Cerebellar cortex (tissue), 1 donor: ENCODE measurements at regions not wholly inside any gene's neighbourhood (a gene's known extent, or its start where the extent isn't known, plus 50 kb on each side); places are given as distances from the start of the nearest gene placed in this dataset.
"Not testable (repeated sequence)": the region's sequence is repeated elsewhere in the genome, so short reads cannot be mapped to it uniquely, and the experiment has no call there.

Experiments used
- DNase-seq: peaks from one replicate; pipeline ENCODE4 v3.0.0-alpha.2; 2015; ENCODE audit warnings: low spot score

DNA sequence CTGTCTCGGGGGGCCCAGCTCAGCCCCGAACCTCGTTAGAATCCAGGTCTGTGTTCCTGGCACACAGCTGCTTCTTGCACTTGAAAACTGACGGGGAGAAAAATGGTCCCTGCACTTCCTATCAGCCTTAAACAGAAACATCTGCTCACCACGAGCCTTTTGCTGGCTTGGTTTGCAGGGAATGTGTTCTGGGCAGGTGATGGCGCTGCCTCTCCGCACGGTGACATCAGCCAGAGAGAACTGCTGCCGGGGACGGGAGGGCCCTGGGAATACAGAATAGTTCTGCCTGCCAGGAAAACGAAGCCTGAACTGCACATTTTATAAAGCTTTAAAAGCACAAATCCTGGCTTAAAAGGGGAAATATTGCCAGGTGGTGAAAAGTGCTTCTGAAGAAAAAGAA is 622.5 kb downstream of the TYW1 start:
- no peak for DNase-seq

DNA sequence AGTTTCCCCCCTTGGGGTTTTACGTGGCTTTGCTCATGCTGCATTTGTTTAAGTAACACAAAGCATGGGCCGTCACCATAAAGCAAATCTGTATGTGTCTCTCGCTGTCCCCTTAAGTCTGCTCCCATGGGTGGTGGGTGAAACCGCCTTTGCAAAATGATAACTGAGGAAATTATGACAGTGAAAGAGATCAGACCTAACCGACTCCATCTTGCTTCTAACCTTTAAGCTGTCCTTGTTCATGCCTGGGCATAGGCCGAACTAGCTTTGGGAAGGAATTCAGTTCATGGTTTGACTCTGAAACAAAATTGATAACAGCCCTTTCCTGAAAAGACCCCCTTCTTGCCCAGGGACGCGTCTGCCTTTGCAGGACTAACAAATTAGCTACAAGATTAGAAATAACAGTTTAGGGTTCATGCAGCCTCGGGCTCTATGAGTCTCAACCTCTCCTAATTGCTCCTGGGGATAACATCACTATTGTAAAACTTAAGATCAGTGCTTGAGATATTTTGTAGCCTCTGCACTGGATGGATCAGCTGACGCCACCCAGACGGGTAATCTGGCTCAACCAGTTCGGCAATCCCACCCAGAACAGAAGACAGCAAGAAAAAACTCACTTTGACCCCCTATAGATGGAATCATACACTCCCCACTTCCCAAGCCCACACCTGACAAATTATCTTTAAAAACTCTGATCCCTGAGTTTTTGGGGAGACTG is 623.7 kb downstream of the TYW1 start:
- DNase-seq, result no peak

DNA sequence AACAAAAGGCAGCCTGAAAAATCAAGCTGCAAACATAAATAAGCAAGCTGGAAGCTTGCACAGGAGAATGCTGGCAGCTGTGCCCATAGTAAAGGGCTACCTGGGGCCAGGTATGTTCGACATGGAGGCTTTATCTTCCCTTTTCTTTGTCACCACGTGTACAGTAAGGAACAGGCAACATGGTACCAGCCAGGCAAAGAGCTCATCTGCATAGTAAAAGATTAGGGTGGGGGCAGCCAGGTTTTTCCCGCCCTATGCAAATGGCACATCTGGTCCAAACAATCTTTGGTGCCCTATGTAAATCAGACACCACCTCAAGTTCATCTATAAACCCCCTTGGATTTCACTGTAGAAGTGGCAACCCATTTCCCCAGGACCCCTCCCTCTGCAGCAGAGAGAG is 625.1 kb downstream of the TYW1 start:
- no peak for DNase-seq

DNA sequence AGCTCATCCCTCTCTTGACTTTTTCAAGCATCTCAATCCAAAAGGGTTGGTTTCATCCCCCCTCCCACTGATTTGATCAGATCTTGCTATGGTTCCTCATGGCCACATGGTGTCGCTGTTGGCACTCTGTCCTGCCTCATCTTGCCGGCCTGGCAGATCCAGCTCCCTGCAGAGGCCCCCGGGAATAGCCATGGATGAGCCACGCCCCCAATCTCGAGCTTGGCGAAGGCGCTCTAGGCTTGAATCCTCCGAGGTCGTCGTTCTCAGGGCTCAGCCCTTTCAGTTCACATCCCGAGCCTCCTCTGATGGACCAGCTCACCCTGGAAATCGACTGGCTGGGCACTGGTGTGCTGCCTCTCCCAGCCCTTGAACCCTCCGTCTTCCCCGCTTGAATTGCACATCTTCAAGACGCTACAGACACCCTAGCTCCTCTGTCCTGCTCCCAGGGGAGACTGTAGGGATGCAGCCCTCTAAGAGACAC is 628.7 kb downstream of the TYW1 start:
- DNase-seq, result peak; percentile 74

DNA sequence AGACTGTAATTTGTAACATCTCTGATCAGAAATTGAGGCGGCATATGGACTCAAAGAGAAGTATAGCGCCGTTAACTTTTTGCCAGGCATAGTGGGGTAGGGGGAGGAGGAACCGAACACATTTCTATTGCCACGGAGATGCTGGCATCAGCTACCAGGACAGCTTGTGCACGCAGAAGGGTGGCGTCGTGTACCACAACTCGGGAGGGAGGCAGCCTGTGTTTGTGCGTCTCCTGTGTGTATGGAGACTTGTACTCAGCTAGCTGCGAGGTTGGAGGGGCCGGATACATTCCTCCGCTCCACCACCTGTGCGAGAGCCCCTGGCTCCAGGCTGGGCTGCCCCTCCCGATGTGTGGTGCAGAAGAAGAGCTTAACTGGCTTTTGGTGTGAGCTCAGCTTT is 634.8 kb downstream of the TYW1 start:
- DNase-seq, result peak; percentile 82

DNA sequence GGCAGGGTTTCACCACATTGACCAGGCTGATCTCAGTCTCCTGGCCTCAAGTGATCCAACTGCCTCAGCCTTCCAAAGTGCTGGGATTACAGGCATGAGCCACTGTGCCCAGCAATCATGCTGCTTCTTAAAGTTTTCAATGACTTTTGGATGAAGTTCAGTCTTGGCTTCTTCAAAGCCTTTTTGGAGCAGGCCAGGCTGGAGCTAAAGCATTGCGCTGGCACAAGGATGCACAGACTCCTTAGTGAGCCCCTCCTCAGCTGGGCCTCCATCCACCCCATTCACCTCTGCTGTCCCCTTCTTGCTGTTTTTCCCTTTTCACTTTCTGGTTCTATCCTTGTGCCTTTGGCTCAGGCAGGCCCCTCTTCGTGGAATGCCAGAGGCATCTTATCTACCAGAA is 638.6 kb downstream of the TYW1 start:
- DNase-seq, result no peak

DNA sequence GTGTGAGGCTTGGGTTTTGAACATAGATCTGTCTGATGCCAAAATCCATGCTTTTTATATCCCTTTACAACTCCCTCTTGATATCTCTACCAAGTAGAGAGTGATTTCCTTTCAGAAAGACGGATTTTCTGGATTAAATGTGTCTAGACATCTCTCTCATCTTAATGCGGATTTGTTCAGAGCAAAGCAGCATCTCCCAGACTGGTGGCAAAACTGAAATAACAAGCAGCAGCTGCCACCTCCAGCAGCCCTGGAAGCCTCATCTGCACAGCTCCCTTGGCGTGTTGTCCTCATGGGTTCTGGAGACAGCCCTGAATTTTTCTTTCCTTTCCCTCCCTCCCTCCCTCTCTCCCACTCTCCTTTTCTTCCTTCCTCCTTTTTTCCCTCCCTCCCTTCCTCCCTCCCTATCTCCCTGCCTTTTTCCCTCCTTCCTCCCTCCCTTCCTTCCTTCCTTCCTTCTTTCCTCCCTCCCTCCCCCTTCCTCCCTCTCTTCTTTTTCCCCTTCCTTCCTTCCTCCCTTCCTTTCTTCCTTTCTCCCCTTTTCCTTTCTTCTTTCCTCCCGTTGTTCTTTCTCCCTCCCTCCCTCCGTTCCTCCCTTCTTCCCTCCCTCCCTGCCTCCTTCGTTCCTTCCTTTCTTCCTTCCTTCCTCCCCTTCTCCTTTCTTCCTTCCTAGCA is 639.9 kb downstream of the TYW1 start:
- DNase-seq, result no peak

DNA sequence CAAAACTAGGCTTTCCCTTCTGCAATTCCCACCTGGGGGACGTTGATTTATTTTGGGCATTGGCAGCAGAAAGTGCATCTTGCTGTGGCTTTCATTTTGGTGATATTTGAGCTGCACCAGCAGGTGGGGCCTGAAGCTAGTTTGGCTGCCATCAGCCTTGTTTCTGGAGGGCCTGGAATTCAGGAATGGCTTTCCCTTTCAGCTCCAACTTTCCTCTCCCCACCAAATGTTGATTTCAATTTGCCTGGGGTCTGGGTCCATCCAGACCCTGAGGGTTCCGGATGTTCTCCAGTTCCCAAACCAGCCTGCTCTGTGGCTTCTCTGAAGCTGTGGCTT is 640.4 kb downstream of the TYW1 start:
- peak; percentile 21 for DNase-seq

DNA sequence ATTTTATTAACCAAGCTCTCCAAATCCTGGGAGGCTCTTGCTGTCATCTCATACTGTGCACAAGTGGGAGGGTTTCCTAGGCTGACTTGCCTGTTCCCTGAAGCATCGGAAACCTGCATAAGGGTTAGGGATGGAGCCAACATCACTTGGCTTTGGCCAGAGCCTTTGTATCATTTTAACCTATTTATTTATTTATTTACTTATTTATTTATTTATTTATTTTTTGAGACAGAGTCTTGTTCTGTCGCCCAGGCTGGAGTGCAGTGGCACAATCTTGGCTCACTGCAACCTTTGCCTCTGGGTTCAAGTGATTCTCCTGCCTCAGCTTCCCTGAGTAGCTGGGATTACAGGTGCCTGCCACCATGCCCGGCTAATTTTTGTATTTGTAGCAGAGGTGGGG is 645.9 kb downstream of the TYW1 start:
- not testable (repeated sequence) for DNase-seq

DNA sequence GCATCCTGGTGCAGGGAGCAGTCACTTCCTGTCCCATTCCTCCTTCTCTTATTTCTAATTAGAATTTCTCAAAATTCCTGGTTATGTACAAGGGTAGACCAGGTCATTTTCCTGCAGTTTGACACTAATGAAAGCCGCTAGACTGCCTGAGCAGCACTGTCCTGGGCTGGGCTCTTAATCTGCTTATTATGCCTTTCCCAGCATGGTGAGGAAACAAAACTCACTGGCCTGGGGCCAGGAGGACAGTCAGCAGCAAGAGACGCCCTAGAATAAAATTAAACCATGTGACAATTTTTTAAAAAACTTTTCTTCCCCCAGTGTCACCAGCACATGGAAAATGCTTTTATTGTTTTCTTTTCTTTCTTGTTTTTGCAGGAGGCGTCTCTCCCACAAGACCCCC is 647.5 kb downstream of the TYW1 start:
- no peak for DNase-seq

DNA sequence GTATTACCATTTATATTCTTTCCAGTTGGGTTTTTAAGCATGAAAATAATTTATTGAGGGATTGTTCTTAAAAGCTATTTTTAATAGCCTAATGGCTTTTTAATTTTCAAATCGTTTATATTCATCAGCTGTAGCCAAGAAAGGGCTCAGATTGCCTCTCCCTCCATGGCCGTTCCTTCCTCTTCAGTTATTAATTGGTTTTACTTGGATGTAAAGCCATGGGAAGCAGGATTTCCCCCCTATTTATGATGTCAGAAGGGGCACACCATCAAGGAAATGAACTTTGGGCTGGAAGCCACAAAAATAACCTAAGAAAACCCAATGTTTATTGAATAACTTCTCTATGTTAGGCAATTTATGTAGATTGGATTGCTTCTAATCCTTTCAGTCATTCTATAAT is 656.3 kb downstream of the TYW1 start:
- DNase-seq, result no peak

DNA sequence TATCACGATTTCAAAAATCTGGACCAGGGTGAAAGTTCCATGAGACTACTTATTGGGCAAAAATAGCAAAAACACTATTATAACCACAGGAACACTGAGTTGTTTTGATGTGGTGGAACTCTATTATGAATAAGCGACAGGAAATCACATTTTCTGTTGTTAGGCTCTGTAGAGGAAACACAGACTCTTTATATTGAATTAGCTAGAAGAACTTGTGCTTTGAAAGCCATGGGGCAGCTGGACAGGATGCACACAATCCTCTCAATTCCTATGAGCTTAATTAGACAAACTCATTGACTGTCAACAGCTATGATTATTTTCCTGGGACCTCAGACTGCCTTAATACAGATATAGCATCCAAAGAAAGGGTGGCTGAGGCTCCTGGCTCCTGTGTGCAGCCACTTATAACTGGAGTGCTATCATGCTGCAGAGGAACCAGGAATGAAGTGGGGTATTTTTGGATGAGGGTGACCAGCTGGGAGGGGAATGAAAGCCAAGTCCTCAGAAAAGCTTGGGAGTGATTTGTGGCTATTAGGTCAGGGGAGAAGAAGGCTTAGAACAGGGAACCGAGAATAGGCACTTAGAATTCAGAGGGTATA is 657.3 kb downstream of the TYW1 start:
- DNase-seq, result peak; percentile 28

DNA sequence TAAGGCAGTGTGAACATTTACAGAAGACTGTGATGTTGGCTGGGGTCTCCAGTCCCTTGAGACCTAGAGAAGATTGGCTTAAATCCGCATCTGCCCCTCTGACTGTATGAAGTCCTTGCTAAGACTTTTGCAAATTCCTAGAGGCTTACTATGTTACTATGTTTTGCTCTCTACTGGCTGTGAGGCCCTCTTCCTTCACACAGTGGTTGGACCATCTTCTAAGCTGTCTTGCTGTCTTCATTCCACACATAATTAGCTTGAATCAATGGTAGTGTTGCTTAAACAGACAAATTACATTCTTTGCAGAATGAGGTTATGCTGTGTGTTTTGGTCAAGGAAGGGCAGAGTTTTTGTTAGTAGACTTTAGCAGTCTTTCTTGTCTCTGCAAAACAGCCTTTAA is 658.0 kb downstream of the TYW1 start:
- no peak for DNase-seq

DNA sequence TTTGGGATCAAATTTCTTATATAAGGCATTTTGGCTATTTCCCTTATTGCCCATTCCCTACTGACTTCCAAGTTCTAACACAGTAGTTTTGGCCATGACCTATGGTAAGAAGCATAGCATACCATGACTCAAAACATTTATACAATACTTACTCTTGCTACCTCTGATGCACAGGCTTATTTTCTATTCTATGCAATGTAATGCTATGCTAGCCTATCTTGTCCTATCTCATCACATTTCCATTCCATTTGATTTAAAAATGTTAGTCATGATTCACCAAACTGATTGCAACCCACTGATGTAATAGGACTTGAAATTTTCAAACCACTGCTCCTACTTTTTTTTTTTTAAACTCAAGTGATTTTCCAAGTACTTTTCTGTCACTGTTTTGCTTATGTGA is 658.5 kb downstream of the TYW1 start:
- DNase-seq, result no peak

DNA sequence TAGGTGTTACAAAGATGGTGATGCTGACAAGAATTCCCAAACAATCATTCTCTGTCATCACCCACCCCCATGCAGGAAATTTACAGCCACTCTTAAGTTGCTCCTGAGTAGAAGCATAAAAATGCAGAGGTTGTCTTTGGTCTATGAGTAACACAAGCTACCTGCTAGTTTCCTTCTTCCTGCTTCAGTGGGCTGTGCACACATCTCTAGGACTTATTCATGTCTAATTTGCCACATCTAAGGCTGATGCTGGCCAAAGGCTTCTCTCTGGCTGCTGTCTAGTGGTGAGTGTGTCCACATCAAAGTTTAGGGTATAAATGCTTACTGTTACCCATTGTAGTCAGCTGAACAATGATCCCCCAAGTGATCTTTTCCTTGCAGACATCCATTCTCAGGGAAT is 662.5 kb downstream of the TYW1 start:
- no peak for DNase-seq

DNA sequence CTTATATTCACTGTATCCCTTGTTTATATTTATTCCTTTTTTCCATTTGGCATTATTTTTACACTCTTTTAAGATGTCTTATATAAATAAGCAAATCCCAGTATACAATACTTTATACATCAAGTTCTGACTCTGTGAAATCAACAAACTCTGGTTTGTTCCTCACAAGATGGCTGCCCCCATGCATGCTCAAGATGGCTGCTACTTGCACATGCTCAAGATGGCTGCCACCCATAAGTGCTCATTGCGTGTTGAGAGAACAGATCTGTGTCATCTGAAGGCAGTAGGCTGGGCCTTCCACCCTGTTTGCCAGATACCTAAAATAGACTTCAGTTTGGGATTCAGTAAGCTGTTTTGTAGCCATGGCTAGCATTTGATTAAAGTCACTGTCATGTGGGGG is 666.2 kb downstream of the TYW1 start:
- no peak for DNase-seq

DNA sequence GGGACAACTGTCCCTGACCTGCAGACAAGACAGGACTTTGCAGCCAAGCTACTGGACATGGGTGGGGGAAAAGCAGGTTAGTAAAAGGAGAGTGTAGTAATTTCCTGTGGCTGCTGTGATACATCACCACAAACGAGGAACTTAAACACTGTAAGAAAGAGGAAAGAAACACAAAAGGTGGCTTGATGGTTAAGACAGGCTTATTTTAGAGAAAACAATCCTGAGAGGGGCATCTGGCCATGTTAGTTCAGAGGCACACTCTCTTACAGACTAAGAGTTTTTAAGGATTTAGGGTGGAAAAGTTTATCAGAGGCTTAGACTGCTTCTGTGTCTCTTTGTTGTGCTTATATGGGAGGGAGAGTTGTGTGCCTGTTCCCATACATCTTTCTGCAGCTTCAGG is 667.0 kb downstream of the TYW1 start:
- no peak for DNase-seq

DNA sequence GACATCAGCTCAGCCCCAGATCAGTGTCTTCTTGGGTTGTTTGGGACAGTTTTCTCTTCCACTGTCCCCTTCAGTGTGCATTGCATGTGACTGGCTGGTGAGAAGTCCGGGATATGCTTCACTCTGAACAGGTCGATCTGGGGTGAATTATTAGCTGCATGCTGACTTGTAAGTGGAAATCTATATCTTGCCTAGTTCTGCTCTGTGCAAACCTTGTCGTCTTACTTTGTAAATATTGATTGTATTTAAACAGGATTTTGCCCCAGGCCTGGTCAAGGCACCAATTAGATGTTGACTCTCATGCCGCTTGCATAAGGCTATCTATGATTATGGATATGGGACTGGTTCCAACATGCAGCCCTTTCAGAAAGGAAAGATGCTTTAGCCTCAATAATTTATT is 669.7 kb downstream of the TYW1 start:
- not testable (repeated sequence) for DNase-seq

DNA sequence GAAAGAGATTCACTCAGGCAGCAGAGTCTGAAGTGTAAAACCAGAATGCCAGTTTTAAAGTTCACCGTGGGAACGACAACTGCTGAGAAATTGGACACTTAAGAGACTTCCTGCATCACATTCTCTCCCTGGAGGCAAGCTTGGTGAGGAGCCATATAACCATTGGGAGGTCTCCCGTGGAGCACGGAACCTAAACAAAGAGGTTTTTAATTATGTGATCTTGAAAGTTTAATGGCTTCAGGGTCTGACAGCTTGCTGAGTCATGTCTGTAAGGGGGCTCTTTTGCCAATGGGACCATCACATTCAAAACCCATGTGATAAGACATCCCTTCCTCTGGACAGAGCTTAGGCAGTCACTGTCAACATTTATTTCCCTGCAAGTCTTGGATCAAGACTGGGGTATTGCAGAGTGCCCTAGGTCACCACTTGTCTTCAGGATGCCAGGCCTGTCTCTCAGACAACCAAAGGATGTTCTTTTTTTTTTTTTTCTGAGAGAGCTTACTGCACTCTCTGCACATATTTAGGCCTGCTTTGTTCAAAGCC is 674.4 kb downstream of the TYW1 start:
- DNase-seq, result no peak

DNA sequence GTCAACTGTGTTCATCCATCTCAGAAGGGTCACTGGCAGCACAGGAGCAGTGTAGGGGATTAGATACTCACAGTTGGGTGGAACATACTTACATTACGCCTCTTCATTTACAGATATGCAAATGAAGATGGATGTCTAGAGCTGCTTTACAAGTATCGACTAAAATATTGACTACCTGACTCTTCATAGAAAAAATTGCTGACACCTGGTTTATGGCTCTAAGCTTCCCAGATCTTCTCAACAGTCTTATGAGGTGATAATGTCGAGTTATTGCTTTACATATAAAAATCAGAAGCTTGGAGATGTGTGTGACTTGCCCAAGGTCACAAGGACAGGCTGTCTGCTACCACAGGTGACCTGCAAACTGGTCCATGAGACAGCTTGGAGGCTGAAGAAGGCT is 677.2 kb downstream of the TYW1 start:
- no peak for DNase-seq

DNA sequence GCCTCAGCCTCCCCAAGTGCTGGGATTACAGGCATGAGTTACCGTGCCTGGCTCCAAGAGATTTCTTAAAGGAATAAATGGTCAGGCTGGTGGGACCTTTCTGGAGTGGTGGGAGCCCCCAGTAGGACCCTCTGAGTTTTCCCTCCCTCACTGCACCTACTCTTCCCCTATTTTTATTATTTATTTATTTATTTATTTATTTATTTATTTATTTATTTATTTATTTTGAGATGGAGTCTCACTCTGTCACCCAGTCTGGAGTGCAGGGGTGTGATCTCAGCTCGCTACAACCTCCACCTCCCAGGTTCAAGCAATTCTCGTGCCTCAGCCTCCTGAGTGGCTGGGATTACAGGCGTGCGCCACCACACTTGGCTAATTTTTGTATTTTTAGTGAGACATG is 678.2 kb downstream of the TYW1 start:
- DNase-seq, result not testable (repeated sequence)

DNA sequence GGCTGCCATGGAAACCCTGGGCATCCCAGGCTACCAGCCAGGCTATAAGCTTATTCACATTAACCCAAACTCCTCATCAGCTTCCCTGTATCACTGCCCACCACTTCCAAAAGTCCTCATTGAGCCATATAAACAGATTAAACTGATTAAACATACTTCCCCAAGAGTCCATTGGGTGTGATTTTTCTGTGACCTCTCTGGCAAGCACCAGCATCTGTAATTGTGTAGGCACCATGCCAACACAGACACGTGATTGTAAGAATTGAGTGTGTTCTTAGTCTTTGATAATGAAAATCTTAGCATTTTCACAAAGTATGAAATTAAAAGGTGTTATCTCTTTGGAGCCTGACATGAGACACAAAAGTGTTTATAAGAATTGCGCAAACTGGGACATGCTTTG is 679.3 kb downstream of the TYW1 start:
- no peak for DNase-seq

DNA sequence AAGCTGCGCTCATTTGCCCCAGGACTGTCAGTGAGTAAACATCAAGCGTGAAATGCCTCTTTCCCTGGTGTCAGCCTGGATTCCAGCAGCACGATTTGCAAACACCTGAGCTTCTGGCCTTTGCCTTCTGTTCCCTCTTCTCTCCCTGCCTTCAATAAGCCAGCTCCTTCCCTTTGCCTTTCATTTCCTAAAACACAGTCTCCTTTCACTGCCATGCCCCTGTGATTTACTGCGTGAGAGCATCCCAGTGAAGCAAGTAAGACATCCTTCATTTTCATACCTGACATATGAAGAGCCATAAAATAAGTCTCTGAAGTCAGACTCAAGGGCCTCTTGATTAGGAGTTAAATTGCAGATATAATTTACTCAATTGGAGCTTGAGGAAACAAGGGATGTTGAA is 681.8 kb downstream of the TYW1 start:
- no peak for DNase-seq
